Stimulated activated CD4-positive, alpha-beta T cell treated with anti-CD3 and anti-CD28 coated beads, Interleukin-1b, Interleukin-23, amount 100 ng/mL, for 1 hour (primary cell): ENCODE measurements at regions not wholly inside any gene's neighbourhood (a gene's known extent, or its start where the extent isn't known, plus 50 kb on each side); places are given as distances from the start of the nearest gene placed in this dataset.

Source experiments
- DNase-seq, 2 donors: peaks; one replicate each; pipeline ENCODE4 v3.0.0-alpha.2; 2020; ENCODE audit warnings: low read depth in 2 of 2

DNA sequence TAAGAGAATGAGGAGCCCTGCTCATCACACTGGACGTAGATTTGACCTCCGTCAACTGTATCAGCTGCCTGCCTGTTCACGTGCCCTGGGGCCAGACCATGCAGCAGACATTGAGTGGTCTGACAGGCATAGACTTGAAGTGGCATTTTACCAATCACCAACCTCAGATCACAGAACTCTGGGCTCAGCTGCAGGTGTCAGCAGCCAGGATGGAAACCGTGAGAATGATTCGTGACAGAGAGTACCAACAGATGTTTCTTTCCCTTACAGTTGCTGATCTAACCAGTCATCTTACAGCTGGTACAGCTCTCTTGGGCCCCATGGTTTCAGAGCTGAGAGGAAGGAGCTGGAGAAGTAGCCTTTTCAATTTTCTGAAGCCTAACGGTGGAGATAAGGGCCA, 148.9 kb downstream of the EN1 start:
- no peak for DNase-seq

DNA sequence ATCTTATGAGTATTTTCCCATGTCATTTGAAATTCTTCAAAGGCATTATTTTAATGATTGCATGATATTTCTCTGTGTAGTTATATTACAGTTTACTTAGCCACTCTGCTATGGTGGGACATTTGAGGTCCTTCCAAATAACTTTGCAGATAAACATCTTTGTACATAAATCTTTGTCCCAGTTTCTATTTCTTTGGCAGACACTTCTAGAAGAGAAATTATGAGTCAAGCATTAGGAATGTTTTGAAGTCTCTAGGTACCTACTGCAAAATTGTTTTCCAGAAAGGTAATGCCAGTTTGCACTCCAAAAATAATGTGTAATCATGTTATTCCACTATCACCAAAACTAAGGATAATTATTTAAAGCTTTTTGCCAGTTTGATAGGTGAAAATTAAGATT, 149.7 kb downstream of the EN1 start:
- DNase-seq, result no peak

DNA sequence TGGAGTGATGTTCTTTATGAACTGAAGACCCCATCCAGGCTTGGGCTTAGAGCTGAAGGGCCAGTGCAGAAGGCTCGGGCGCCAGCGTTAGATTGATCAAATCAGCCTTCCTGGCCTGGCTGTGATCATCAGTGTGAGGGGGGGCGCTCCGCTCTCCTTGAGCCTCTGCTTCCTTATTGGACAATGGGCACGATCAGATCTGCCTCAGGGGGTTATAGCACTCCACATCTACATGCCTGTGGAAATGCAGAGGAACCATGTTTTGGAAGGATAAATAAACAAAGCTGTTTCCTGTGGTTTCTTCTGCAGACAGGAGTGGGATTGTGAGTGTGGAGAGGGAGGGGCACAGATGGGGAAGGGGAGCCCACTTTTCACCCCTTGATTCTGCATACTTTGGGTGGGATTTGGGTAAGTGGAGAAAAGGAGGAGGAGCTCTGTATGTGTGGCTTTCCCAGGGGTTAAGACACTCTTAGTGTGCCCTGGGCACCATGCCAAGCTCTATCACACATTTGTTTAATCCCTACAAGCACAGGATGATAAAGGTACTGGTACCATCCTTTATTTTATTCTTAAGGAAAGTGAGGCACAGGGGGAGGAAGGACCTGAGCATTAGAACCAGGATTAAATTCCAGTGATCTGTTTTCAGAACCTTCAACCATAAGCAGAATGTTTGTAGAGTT, 150.5 kb downstream of the EN1 start:
- DNase-seq, result no peak

DNA sequence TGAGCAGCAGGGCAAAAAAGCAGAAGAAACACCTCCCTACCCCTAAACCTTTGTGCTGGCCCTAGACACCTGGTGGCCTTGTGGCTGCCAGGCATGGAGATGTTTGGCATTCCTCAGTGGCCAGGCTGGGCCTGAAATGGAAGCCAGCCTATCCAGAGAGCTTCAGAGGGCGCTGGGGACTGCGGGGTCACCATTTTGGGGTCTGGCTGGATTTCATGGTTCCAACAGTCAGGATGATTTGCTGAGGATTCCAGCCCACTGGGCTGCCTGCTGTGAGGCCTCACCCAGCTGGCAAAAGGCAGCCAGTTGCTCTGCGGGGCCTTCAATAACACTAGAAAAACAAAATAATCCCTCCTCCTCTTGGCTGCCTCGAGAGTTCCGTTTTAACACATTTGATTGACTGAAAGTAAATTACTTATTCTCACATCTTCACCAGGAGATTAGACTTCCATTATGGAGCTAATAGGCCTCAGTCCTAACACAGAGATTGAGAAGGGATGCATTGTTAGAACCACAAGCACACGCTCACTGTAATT, 154.1 kb downstream of the EN1 start:
- no peak for DNase-seq

DNA sequence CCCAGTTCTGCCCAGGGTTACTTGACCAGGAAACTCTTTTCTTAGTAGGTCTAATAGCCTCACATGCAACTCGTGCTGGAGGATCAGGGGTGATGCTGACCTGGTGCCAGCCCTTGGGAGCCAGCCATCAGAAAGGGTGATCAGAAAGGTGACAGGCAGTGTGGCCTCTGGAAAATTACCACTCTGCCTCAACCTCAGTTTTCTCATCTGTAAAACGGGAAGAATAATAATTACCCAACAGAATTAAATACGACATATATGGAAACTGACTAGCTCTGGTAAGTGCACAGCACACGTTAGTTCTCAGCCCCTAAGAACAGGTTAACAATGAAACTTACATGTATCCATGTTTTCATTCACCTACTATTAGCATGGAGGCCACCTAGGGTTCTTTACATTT, 157.6 kb downstream of the EN1 start:
- DNase-seq, result no peak

DNA sequence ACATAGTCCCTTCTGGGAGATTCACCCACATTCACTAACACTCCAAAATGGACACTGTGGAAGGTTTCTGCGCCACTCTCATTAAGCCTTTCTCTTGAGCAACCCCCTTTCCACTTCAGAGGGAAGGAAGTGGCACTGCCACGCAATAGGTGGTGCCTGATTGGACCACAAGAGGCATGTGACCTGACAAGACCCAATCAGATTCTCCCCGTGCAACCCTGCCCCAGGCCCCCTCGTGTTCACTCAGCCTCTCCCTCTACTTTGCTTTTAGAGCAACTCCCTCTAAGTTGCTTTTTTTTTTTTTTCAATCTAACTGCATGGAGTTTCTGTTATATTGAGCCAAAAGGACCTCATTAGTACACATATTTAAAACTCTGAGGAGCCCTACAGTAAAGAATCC, 158.0 kb downstream of the EN1 start:
- no peak for DNase-seq

DNA sequence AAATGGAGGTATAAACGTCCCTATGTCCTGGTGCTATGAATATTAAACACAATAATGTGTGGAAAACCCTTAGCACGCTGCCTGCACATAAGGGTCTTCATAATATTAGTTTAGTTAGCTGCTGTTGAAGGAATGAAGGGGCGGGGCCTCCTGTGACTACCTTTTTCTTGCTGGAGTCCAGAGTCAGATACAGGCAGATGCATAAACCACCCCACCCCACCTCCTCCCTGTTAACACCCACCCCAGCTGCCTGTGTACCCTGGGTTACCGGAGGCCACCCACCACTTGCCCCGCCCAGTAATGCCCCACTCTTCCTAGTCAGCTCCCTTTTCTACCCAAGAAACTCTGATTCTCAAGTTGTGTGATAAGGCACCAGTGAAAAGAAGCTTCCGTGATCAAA, 158.4 kb downstream of the EN1 start:
- DNase-seq, result no peak

DNA sequence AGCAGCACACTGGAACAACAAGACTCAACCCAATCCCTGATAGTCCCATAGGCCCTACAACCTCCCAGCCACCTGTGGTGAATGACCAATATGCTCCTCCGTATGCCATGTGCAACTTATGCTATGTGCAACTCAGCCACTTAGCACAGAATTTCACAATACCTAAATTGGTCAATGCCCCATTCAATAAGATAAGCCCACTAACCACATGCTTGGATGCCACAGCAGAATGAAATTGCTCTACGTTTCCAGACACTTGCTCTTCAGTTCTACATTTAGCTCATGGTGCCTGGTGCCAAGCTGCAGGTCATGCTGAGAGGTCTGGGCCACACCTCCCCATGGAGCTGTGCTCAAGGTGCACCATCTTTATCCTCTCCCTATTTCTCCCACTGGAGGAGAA, 159.8 kb downstream of the EN1 start:
- no peak for DNase-seq

DNA sequence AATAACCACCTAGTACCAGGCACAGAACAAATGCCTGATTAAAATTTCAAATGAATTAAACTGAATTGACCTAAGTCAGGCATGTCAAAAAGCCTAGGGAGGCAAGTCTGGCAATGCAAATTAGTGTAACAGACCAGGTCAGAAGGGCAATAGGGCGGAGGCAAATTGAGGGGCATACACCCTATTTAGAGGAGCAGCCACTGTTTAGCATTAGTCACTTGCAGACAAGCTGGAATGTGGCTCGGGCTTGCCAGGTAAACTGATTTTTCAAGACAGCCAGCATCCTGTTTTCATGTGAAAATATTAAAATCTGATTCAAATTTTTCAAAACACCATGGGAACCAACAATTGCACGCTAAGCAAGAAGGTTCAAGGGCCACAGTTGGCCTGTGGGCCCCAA, 160.3 kb downstream of the EN1 start:
- DNase-seq, result no peak

DNA sequence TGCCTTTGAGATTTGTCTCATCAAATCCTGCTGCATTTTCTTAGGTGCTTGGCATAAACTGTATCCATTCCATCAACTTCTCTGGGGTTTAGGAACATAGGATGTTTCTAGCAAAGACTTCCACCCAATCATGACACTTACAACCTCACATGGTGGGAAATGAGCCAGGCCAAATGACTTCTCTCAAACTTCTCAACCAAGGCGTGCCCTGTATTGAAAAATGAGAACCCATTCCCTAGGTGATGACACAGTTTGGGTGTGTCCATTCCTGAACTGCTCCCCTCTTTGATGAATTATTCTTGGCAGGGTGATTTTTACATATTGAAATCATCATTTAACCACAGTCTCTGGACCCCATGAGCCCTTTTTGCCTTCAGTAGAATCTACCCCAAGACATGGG, 161.1 kb downstream of the EN1 start:
- DNase-seq, result no peak

DNA sequence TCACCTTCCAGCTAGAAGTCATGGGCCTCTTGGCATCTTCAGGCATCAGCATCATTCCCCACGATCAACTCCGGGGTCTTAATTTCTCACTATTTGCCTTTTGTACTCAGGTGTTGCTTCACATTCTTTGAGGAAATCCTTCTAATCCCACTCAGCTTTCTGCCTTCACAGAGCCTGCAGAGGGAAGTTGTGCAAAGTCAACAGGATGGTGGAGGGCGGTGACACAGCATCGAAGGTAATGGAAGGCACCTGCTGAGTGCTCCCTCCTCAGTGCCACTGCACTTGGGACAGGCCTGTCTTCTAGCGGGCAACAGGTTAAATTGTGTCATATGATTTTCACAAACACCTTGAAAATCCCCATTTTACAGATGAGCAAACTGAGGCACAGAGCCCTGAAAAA, 164.0 kb downstream of the EN1 start:
- no peak for DNase-seq

DNA sequence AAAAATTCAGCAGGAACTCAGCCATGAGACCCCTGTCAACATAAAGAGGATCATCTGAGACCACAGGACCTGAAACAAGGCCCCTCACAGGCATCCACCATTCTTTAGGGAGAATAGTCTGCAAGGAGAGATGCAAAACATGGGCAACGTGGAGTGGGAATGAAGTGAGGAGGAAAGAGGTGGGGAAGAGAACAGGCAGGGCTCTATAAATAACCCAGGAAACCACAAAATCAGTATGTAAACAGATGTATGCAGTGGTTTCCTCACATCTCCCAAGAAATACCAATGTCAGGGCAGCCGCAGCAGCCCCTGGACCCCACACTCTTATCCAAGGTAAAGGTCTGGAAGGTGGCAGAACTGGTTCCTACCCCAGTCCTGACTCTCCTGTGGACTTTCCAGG, 168.5 kb downstream of the EN1 start:
- DNase-seq, result no peak

DNA sequence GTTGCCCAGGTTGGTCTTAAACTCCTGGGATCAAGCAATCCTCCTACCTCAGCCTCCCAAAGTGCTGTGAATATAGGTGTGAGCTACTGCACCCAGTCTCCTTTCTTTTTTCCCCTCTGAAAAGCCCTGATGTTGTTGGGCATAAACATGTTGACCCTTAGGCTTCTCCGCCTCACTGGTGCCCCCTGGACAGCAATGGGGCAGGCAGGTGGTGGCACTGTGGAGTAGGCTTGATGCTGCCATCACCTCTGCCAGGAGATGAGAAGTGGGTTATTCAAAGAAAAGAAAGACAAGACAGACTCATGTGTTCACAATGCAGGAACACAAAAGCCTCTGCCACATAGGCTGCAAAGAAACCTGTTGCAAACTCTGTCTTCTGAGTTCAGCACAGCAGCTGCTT, 169.9 kb downstream of the EN1 start:
- no peak for DNase-seq

DNA sequence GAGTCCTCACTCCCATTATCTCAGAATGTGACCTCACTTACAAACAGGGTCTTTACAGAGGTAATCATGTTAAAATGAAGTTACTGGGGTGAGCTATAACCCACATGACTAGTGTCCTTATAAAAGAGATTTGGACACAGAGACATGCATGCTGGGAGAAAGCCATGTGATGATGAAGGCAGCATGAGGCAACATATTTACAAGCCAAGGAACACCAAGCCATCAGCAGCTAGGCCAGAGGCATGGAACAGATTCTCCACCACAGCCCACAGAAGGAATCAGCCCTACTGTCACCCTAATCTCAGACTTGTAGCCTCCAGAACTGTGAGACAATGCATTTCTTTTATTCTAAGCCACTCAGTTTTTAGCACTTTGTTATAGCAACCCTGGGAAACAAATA, 171.9 kb downstream of the EN1 start:
- DNase-seq, result no peak

DNA sequence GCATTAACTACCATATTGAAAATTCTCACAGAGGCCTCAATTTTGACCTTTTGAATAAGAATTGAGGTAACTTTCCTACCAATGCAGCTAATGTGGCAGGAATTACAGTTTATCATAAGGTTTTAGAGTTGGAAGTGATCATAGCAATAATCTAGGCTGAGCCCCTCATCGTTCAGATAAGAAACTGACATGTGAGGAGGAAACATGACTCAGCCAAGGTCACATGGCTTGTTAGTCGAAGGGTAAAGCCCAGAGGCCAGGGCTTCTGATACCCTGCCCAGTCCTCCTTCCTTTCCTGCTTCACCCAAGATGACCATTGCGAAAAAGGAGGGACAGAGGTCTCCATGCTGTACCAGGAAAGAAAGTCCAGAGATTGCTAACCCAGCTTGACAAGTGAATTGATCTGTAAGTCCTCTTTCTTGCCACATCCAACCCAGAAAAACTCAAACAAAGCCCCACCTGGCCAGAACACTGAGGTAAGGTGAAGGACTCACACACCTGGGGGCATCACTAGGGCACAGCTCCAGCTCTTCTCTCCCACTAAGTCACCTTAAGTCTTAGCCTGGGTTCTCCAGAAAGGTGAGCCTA, 174.8 kb downstream of the EN1 start:
- no peak for DNase-seq

DNA sequence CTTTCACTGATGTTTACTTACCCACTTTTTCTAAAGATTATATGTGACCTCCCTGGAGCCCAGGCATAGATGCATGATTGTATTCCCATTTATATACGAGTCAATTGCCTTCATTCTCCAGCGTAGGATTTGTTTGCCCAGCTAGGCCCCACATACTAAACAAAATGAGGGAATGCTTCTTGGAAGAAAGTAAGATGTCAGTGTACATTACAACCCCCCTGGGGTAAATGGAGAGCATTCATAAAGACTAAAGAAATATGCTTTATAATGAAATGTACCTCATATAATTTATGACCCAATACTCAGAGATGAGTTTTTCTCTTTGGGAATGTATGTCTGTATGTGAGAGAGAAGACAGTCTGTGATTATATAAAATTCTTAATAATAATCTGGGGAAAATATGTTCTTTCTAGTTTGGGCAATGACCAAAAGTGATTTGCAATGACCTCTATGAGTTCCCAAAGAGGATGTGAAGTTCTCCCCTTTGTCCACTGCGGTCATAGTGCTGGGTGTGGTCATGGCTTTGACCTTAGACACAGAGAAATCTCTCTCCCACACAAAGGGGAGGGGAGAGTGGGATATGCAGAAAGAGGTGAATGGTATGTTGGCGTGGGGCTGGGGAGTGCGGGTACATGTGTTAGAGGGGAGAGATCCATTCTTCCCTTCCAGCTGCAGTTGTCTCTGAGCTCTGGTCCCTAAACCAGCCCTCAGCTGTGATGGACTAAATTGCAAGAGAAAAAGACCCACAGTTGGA, 175.6 kb downstream of the EN1 start:
- no peak for DNase-seq

DNA sequence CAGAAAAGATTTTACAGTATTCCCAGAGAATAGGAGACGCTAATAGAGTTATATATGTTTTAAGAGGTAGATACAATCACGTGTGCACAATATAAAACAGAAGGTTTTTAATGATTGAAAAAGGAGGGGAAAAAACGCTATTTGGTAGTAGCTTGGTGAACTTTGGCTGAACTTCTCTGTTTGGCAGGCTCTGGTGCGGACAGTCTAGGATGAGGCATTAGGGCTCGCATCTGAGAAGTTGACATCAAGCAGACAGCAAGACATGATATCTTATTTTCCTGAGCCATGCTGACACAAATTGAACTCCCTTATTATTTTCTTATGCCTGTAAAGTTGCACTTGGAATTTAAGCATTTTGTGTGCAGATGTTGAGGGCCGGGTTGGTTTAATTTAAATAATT, 176.6 kb downstream of the EN1 start:
- DNase-seq, result no peak

DNA sequence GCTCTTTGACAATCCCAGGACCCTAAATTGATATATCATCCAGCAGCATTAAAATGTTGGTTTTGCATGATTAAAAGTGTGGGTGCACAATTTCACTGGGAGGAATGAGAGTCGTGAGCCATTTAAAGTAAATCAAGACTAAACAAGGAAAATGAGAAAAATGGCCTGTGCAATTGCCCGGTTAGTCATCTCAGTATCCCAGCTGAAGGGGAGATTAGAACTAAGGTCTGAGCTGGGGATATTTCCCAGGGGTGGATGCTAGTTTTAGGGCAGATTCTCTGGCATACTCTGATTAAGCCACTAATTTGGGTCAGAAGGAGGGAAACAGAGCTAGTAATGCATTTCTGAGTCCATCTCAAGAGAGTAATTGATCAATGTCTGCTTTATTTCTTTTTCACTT, 177.2 kb downstream of the EN1 start:
- DNase-seq, result no peak

DNA sequence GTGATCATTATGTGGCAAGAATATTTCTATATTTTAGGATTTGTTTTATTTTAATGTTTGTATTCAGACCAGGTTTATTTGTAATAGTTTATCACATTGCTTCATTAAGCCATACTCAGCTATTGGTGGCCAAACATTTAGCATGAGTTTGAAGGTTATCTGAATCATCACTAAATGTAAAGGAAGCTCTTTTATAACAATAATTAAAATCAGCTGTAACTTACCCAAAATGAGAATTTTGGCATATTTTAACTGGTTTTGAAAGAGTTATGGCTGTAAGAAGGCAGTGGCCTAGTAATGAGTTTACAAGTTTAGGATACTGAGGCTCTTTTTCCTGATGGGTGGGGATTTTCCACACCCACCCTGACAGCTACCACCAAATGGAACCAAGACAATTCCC, 177.8 kb downstream of the EN1 start:
- no peak for DNase-seq

DNA sequence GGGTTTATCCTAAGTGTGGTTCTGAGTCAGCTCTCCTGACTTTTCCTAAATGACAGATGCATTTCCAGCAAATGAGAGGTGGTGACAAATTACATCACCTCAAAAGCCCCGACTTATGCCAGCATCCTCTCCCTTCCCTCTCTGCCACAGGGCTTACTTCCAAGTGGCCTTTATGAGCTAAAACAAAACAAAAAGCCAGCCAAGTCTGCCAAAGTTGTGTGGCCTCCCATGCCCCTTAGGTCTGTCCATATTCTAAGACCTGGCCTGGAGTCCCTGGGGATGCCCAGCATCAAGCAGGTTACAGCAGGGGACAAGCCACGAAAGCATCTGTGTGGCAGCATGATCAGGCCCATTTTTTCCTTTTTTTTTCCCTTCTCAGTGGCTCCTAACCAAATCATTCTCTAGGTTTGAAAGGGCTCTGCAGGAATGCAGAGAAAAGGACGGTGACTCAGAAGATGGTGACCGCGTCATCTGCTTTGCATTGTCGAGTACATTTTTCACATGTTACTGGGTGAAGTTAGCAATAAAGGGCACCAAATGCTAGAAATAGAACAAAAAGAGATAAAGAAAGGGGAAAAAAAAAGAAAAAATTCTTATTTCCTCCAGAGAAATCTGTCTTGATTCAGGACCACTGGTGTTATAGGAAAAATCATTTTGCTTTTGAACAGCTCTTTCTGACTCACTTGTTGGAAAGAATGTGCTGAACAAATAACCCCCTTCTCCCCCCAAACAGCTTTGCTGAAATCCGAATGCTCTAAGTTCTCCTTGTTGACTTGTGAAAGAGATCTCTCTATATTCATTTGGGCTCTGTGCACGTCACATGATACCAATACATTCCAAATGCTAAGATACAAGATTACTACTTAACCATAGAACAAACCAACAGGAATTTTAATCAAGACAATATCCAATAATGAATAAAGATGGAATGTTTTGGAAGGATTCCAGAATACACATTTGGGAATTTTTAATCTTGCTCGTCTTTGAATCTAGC, 178.7 kb downstream of the EN1 start:
- no peak for DNase-seq

DNA sequence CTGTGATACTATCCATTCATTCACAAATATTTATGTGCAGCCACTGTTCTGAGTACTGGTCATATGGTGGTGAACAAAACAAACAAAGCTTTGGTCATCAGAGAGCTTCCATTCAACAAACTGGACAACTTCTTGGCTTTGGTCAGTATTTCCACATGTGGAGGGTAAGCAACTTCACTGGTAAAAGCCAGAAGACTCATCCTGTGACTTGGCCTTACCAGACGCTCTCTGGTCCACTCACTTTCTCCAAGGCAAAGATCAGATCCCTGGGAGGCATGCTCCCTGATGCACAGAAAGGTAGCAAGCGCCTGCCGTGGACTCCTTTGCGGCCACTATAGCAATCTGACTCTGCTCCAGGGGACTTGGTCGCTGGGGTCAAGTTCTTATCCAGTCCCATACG, 179.5 kb downstream of the EN1 start:
- no peak for DNase-seq

DNA sequence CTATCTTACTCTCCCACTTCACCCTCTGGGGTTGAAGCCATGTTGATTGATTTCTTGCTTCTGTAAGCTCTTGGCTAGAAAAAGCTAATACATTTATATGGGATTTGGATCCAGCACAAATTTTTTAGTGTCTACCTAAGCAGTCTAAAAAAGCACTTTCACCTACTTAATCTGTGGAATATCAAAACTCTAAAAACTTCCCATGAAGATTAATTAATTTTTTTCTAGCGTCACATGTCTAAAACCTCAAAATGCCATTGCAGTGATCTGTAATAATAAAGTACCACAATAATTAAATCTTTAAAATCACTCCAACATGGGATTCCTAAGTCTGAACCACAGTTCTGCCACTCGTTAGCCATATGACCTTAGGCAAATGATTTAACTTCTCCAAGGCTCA, 180.1 kb downstream of the EN1 start:
- no peak for DNase-seq
